ENCODE measurements at regions not wholly inside any gene's neighbourhood (a gene's known extent, or its start where the extent isn't known, plus 50 kb on each side); places are given as distances from the start of the nearest gene placed in this dataset.

- FAIRE-seq = no peak
Measured at GRCh38 chrX:10903523-10903922, 207.6 kb upstream of the HCCS start.

GRCh38 chrX:10904220-10904619, 206.9 kb upstream of the HCCS start:
- no peak for FAIRE-seq

- FAIRE-seq = no peak
Measured at GRCh38 chrX:10906866-10907265, 204.3 kb upstream of the HCCS start.

- FAIRE-seq = no peak
Measured at GRCh38 chrX:10922159-10922558, 189.0 kb upstream of the HCCS start.

GRCh38 chrX:10922835-10923234, 188.3 kb upstream of the HCCS start:
- no peak for FAIRE-seq

GRCh38 chrX:10923466-10923865, 187.7 kb upstream of the HCCS start:
- FAIRE-seq = no peak

GRCh38 chrX:10926404-10926803, 184.7 kb upstream of the HCCS start:
- no peak for FAIRE-seq

GRCh38 chrX:10926891-10927290, 184.2 kb upstream of the HCCS start:
- no peak for FAIRE-seq

- no peak for FAIRE-seq
Measured at GRCh38 chrX:10929747-10930146, 181.4 kb upstream of the HCCS start.

GRCh38 chrX:10930151-10930550, 181.0 kb upstream of the HCCS start:
- FAIRE-seq = no peak

GRCh38 chrX:10931976-10932375, 179.2 kb upstream of the HCCS start:
- no peak for FAIRE-seq

GRCh38 chrX:10932842-10933440, 178.2 kb upstream of the HCCS start:
- FAIRE-seq = no peak

- FAIRE-seq = no peak
Measured at GRCh38 chrX:10935501-10935900, 175.6 kb upstream of the HCCS start.

GRCh38 chrX:10936976-10937375, 174.2 kb upstream of the HCCS start:
- no peak for FAIRE-seq

GRCh38 chrX:10938365-10938923, 172.7 kb upstream of the HCCS start:
- no peak for FAIRE-seq

GRCh38 chrX:10939424-10939823, 171.7 kb upstream of the HCCS start:
- no peak for FAIRE-seq

GRCh38 chrX:10944136-10944885, 166.8 kb upstream of the HCCS start:
- FAIRE-seq = no peak

- no peak for FAIRE-seq
Measured at GRCh38 chrX:10945498-10945897, 165.6 kb upstream of the HCCS start.

- no peak for FAIRE-seq
Measured at GRCh38 chrX:10949541-10949940, 161.6 kb upstream of the HCCS start.

GRCh38 chrX:10952619-10953018, 158.5 kb upstream of the HCCS start:
- no peak for FAIRE-seq

GRCh38 chrX:10965174-10965798, 145.8 kb upstream of the HCCS start:
- no peak for FAIRE-seq

- FAIRE-seq = no peak
Measured at GRCh38 chrX:10966057-10966456, 145.1 kb upstream of the HCCS start.

- FAIRE-seq = no peak
Measured at GRCh38 chrX:10971176-10971575, 140.0 kb upstream of the HCCS start.

- no peak for FAIRE-seq
Measured at GRCh38 chrX:10971759-10972158, 139.4 kb upstream of the HCCS start.
